SK-N-SH (cell line): ENCODE measurements at regions not wholly inside any gene's neighbourhood (a gene's known extent, or its start where the extent isn't known, plus 50 kb on each side); places are given as distances from the start of the nearest gene placed in this dataset.

Experiments used
- CTCF ChIA-PET: fragments of 300-600, 350-600 bp; formaldehyde crosslinking; extraction: SDS; loops from one replicate; lab custom pipeline; 2021; lab: Yijun Ruan, JAX
- POLR2A ChIA-PET: fragments of 350-600 bp; sonication (Branson Sonifier 250); formaldehyde crosslinking; extraction: SDS; loops from one replicate; lab custom pipeline; 2020; ENCODE audit warnings: antibody characterized with exemption, inconsistent platforms; lab: Yijun Ruan, JAX
- DNase-seq: peaks from one replicate; pipeline ENCODE4 v3.0.0; 2012
- H2AFZ ChIP-seq: fragments of 200-600 bp; sonication (generic); 2 replicates; pipeline ENCODE4 v1.8.1; 2016; ENCODE audit warnings: antibody characterized with exemption, mild to moderate bottlenecking, low read depth
- H3F3A ChIP-seq: fragments of 200-600 bp; sonication (generic); replicated peaks from 2 replicates; pipeline ENCODE3; 2016; ENCODE audit warnings: antibody characterized with exemption, mild to moderate bottlenecking; ENCODE audit not compliant: insufficient read depth
- H3K27ac ChIP-seq, 2 experiments: fragments of 200-500 bp in 1 of 2; fragments of 200-600 bp in 1 of 2; sonication (Bioruptor generic) in 1 of 2; sonication (generic), shearing (Covaris generic) in 1 of 2; 2 replicates each; pipeline versions ENCODE4 v1.5.1 to v1.6.1; 2014 to 2016; ENCODE audit warnings: low read depth in 2 of 2, inconsistent platforms in 1 of 2, low read length in 1 of 2, mild to moderate bottlenecking in 1 of 2, mixed read lengths in 1 of 2
- H3K27me3 ChIP-seq: fragments of 200-600 bp; sonication (generic), shearing (Covaris generic); 2 replicates; pipeline ENCODE4 v1.6.1; 2016; ENCODE audit warnings: mixed run types; ENCODE audit not compliant: insufficient read depth
- H3K36me3 ChIP-seq, 2 experiments: fragments of 200-500 bp in 1 of 2; fragments of 200-600 bp in 1 of 2; sonication (Bioruptor generic) in 1 of 2; sonication (generic) in 1 of 2; replicated peaks in 1 of 2; 2 replicates each; pipeline versions ENCODE3 to v1.5.1; 2014 to 2016; ENCODE audit warnings: low read length in 1 of 2, mild to moderate bottlenecking in 1 of 2; ENCODE audit not compliant: insufficient read depth in 2 of 2, control insufficient read depth in 1 of 2
- H3K4me1 ChIP-seq, 2 experiments: fragments of 200-500 bp in 1 of 2; fragments of 200-600 bp in 1 of 2; sonication (Bioruptor generic) in 1 of 2; sonication (generic), shearing (Covaris generic) in 1 of 2; 2 replicates each; pipeline versions ENCODE4 v1.5.1 to v1.6.1; 2014 to 2016; ENCODE audit warnings: low read depth in 1 of 2, low read length in 1 of 2, mixed run types in 1 of 2; ENCODE audit not compliant: insufficient read depth in 2 of 2, control insufficient read depth in 1 of 2
- H3K4me2 ChIP-seq: fragments of 200-600 bp; sonication (generic), shearing (Covaris generic); 2 replicates; pipeline ENCODE4 v1.6.1; 2017; ENCODE audit warnings: mixed run types
- H3K4me3 ChIP-seq, 2 experiments: fragments of 200-500 bp in 1 of 2; fragments of 200-600 bp in 1 of 2; sonication (Bioruptor generic) in 1 of 2; sonication (generic), shearing (Covaris generic) in 1 of 2; 2 replicates each; pipeline versions ENCODE4 v1.5.1 to v1.8.1; 2014 to 2016; ENCODE audit warnings: low read depth in 2 of 2, inconsistent platforms in 1 of 2, low read length in 1 of 2, mild to moderate bottlenecking in 1 of 2, mixed read lengths in 1 of 2, moderate library complexity in 1 of 2
- H3K79me2 ChIP-seq: fragments of 200-600 bp; sonication (generic); 2 replicates; pipeline ENCODE4 v1.8.1; 2017; ENCODE audit warnings: mild to moderate bottlenecking; ENCODE audit not compliant: insufficient read depth
- H3K9ac ChIP-seq: fragments of 200-600 bp; sonication (generic); 2 replicates; pipeline ENCODE4 v1.6.1; 2017; ENCODE audit warnings: mixed run types
- H3K9me2 ChIP-seq: fragments of 200-600 bp; sonication (generic); 2 replicates; pipeline ENCODE4 v1.6.1; 2017; ENCODE audit warnings: mixed run types
- H3K9me3 ChIP-seq: fragments of 200-600 bp; sonication (generic); 2 replicates; pipeline ENCODE4 v1.6.1; 2017; ENCODE audit warnings: mixed run types, mild to moderate bottlenecking, moderate library complexity
- H4K20me1 ChIP-seq: fragments of 200-600 bp; sonication (generic); 2 replicates; pipeline ENCODE4 v1.6.1; 2017; ENCODE audit warnings: mild to moderate bottlenecking, mixed run types; ENCODE audit not compliant: insufficient read depth
- EP300 ChIP-seq, 2 experiments: IDR thresholded peaks; 2 replicates each; pipeline versions ENCODE4 v1.4.0 to v1.6.1; 2012; ENCODE audit warnings: borderline replicate concordance in 1 of 2, low read depth in 1 of 2, low read length in 1 of 2
- FOXJ3 ChIP-seq: sonication (generic); formaldehyde crosslinking; IDR thresholded peaks from 2 replicates; pipeline ENCODE4 v1.5.1; 2020; ENCODE audit warnings: mild to moderate bottlenecking, missing genetic modification reagents
- JUND ChIP-seq: IDR thresholded peaks from 2 replicates; pipeline ENCODE4 v1.4.0; 2012
- MXI1 ChIP-seq: IDR thresholded peaks from 2 replicates; pipeline ENCODE4 v1.6.1; 2012; ENCODE audit warnings: mild to moderate bottlenecking, low read depth, low read length, improper control_type of control experiment
- NRF1 ChIP-seq: IDR thresholded peaks from 2 replicates; pipeline ENCODE4 v1.6.1; 2012; ENCODE audit warnings: low read depth, mild to moderate bottlenecking, low read length
- RCOR1 ChIP-seq: fragments of 150-350 bp; IDR thresholded peaks from 2 replicates; pipeline ENCODE4 v1.6.1; 2017; ENCODE audit warnings: antibody characterized with exemption, low read length
- RFX5 ChIP-seq: IDR thresholded peaks from 2 replicates; pipeline ENCODE4 v1.6.1; 2012; ENCODE audit warnings: mild to moderate bottlenecking, improper control_type of control experiment, low read length
- RXRA ChIP-seq: IDR thresholded peaks from 2 replicates; pipeline ENCODE4 v1.4.0; 2012; ENCODE audit warnings: low read depth, mild to moderate bottlenecking, borderline replicate concordance
- WGBS: methylation state at CpG from one replicate; pipeline ENCODE4 v1.1.6; 2017; ENCODE audit warnings: low lambda C conversion rate; 5-methylcytosine and 5-hydroxymethylcytosine counted together
- TF ChIP-seq, protein P1 (sequence below): IDR thresholded peaks from 2 replicates; pipeline ENCODE4 v1.4.0; 2012; ENCODE audit warnings: low read depth
- TF ChIP-seq, protein P2 (sequence below): IDR thresholded peaks from 2 replicates; pipeline ENCODE4 v1.4.0; 2012; ENCODE audit warnings: low read depth, borderline replicate concordance
- TF ChIP-seq, protein P3 (sequence below): IDR thresholded peaks from 2 replicates; pipeline ENCODE4; 2012
- TF ChIP-seq, protein P4 (sequence below): fragments of 200-600 bp; sonication (generic); IDR thresholded peaks from 2 replicates; pipeline ENCODE4 v1.6.1; 2017; ENCODE audit warnings: antibody characterized with exemption, mild to moderate bottlenecking, moderate library complexity
- TF ChIP-seq, protein P5 (sequence below): IDR thresholded peaks from 2 replicates; pipeline ENCODE4 v1.6.1; 2012; ENCODE audit warnings: mild to moderate bottlenecking, low read depth, low read length, moderate library complexity
- TF ChIP-seq, protein P6 (sequence below): fragments of 150-350 bp; IDR thresholded peaks from 2 replicates; pipeline ENCODE4 v1.6.1; 2017; ENCODE audit warnings: antibody characterized with exemption, low read length, low read depth, borderline replicate concordance

DNA sequence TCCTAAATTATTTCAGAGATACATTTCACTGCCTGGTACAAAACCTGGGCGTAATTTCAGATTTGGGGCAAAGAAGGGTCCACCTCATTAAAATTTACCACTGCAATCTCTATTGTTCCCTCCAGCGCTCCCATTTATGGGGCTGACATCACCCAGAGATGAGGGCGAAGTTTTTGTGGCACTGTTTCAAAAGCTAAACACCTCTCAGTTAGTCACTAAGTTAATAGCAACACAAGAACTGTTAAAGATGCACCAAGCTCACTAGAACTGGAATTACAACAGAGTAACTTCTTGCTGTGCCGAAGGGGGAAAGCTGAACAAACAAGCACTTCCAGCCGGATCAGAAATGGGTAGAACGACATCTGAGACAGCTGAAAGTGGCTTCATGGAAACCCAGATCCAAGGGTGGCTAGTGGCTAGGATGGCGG is 179.4 kb downstream of the GATA3 start:
- ChIA-PET CTCF (no interaction called here), POLR2A (no interaction called here)
- peaks cover 0 to 8% of the 10 kb centered on the region in 2 experiments; a peak in 2 of 4 replicates for H3K4me1 ChIP-seq
- H4K20me1 ChIP-seq: no peaks in the 10 kb centered on the region
- TF ChIP-seq NRF1 (no peak), JUND (no peak), RXRA (no peak), EP300 (IDR thresholded peaks at IDR 0.05; ENCODE audit: borderline replicate concordance in 1 of 2, low read depth in 1 of 2, low read length in 1 of 2) (no peak), MXI1 (no peak)
- TF ChIP-seq, protein P1, sequence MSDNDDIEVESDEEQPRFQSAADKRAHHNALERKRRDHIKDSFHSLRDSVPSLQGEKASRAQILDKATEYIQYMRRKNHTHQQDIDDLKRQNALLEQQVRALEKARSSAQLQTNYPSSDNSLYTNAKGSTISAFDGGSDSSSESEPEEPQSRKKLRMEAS: no peak
- TF ChIP-seq, protein P2, sequence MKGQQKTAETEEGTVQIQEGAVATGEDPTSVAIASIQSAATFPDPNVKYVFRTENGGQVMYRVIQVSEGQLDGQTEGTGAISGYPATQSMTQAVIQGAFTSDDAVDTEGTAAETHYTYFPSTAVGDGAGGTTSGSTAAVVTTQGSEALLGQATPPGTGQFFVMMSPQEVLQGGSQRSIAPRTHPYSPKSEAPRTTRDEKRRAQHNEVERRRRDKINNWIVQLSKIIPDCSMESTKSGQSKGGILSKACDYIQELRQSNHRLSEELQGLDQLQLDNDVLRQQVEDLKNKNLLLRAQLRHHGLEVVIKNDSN: no peak
- TF ChIP-seq, protein P3, sequence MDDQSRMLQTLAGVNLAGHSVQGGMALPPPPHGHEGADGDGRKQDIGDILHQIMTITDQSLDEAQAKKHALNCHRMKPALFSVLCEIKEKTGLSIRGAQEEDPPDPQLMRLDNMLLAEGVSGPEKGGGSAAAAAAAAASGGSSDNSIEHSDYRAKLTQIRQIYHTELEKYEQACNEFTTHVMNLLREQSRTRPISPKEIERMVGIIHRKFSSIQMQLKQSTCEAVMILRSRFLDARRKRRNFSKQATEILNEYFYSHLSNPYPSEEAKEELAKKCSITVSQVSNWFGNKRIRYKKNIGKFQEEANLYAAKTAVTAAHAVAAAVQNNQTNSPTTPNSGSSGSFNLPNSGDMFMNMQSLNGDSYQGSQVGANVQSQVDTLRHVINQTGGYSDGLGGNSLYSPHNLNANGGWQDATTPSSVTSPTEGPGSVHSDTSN: no peak
- TF ChIP-seq, protein P4, sequence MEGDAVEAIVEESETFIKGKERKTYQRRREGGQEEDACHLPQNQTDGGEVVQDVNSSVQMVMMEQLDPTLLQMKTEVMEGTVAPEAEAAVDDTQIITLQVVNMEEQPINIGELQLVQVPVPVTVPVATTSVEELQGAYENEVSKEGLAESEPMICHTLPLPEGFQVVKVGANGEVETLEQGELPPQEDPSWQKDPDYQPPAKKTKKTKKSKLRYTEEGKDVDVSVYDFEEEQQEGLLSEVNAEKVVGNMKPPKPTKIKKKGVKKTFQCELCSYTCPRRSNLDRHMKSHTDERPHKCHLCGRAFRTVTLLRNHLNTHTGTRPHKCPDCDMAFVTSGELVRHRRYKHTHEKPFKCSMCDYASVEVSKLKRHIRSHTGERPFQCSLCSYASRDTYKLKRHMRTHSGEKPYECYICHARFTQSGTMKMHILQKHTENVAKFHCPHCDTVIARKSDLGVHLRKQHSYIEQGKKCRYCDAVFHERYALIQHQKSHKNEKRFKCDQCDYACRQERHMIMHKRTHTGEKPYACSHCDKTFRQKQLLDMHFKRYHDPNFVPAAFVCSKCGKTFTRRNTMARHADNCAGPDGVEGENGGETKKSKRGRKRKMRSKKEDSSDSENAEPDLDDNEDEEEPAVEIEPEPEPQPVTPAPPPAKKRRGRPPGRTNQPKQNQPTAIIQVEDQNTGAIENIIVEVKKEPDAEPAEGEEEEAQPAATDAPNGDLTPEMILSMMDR: no peak
- H3K9me2 ChIP-seq: no peaks in the 10 kb centered on the region
- no peaks in the 10 kb centered on the region for H3K9me3 ChIP-seq
- no peak overlapping the region for H3K4me3 ChIP-seq
- H3K79me2 ChIP-seq: no peaks in the 10 kb centered on the region
- H3K27ac ChIP-seq: no peak overlapping the region
- no peaks in the 10 kb centered on the region; the same call in 1 of the 2 replicates for H3K27me3 ChIP-seq
- 80% methylated on average over 7 of the region's 7 CpGs for WGBS
- H3K4me2 ChIP-seq: no peak overlapping the region
- H3K9ac ChIP-seq: no peak overlapping the region
- no peaks in the 10 kb centered on the region for H3F3A ChIP-seq
- DNase-seq: no peak
- no peak overlapping the region for H2AFZ ChIP-seq
- no peaks in the 10 kb centered on the region for H3K36me3 ChIP-seq

DNA sequence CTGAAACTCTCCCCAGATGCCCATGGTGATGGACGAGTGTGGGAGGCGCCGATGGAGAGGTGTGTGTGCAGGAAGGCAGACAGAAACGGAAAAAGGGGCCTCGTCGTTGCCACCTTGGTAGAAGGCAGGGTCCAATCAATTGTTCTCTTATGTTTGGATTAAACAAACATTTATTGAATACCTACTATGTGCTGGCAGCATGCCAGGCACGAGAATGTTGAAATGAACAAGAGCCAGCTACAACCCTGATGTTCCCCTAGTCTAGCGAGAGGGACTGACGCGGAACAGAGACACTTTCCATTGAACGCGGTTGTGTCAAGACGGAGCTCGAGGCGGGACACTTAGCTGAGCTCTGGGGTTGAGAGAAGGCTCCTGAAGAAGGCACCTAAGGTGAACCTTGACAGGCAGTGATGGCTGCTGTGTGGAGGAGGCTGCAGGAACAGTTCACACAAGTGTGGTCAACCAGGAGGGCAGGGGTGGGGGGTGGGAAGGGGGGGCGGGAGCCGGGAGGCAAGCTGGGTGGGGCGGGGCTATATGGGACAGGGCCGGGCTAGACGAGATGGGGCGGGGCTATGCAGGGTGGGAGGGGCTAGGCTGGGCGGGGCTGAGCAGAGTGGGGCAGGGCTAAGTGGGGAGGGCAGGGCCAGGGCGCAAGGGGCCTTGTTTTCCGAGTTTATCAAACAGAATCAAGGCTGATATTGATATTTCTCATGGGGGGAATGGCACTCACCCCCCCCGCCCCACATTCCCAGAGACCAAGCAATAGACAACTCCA is 181.0 kb downstream of the GATA3 start:
- ChIA-PET CTCF (no interaction called here), POLR2A (no interaction called here)
- Histone ChIP-seq H3K9ac (no peak overlapping the region), H3F3A (no peaks in the 10 kb centered on the region), H2AFZ (no peak overlapping the region), H3K9me2 (no peaks in the 10 kb centered on the region), H3K9me3 (no peaks in the 10 kb centered on the region), H4K20me1 (no peaks in the 10 kb centered on the region), H3K4me2 (no peak overlapping the region), H3K27me3 (no peaks in the 10 kb centered on the region), H3K4me1 (peaks cover 0 to 4% of the 10 kb centered on the region in 2 experiments; a peak in 2 of 4 replicates), H3K36me3 (no peaks in the 10 kb centered on the region), H3K79me2 (no peaks in the 10 kb centered on the region), H3K27ac (no peak overlapping the region), H3K4me3 (no peak overlapping the region)
- 81% methylated on average over 23 of the region's 25 CpGs for WGBS
- TF ChIP-seq RCOR1 (no peak), JUND (no peak), FOXJ3 (CRISPR knock-in tag) (no peak), RFX5 (no peak)
- TF ChIP-seq, protein P5, sequence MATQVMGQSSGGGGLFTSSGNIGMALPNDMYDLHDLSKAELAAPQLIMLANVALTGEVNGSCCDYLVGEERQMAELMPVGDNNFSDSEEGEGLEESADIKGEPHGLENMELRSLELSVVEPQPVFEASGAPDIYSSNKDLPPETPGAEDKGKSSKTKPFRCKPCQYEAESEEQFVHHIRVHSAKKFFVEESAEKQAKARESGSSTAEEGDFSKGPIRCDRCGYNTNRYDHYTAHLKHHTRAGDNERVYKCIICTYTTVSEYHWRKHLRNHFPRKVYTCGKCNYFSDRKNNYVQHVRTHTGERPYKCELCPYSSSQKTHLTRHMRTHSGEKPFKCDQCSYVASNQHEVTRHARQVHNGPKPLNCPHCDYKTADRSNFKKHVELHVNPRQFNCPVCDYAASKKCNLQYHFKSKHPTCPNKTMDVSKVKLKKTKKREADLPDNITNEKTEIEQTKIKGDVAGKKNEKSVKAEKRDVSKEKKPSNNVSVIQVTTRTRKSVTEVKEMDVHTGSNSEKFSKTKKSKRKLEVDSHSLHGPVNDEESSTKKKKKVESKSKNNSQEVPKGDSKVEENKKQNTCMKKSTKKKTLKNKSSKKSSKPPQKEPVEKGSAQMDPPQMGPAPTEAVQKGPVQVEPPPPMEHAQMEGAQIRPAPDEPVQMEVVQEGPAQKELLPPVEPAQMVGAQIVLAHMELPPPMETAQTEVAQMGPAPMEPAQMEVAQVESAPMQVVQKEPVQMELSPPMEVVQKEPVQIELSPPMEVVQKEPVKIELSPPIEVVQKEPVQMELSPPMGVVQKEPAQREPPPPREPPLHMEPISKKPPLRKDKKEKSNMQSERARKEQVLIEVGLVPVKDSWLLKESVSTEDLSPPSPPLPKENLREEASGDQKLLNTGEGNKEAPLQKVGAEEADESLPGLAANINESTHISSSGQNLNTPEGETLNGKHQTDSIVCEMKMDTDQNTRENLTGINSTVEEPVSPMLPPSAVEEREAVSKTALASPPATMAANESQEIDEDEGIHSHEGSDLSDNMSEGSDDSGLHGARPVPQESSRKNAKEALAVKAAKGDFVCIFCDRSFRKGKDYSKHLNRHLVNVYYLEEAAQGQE: no peak
- TF ChIP-seq, protein P6, sequence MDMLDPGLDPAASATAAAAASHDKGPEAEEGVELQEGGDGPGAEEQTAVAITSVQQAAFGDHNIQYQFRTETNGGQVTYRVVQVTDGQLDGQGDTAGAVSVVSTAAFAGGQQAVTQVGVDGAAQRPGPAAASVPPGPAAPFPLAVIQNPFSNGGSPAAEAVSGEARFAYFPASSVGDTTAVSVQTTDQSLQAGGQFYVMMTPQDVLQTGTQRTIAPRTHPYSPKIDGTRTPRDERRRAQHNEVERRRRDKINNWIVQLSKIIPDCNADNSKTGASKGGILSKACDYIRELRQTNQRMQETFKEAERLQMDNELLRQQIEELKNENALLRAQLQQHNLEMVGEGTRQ: no peak
- peak; percentile 39 for DNase-seq
